ENCODE measurements at regions not wholly inside any gene's neighbourhood (a gene's known extent, or its start where the extent isn't known, plus 50 kb on each side); places are given as distances from the start of the nearest gene placed in this dataset.

GRCh38 chr2:48200620-48201293 lies 113.7 kb upstream of the FOXN2 start:
- TF ChIP-seq ISL1 (CRISPR knock-in tag; IDR thresholded peaks at IDR 0.05) = no peak
- no peak for TF ChIP-seq CREB5 (CRISPR knock-in tag; IDR thresholded peaks at IDR 0.05; ENCODE audit: low read depth)
- TF ChIP-seq PATZ1 (CRISPR knock-in tag; IDR thresholded peaks at IDR 0.05; ENCODE audit: borderline replicate concordance) = no peak
- TF ChIP-seq SNAI2 (CRISPR knock-in tag; IDR thresholded peaks at IDR 0.05) = no peak
- no peak for TF ChIP-seq RARB (CRISPR knock-in tag; IDR thresholded peaks at IDR 0.05)
- TF ChIP-seq OSR1 (CRISPR knock-in tag; IDR thresholded peaks at IDR 0.05) = no peak
- no peak for TF ChIP-seq ZFP3 (CRISPR knock-in tag; IDR thresholded peaks at IDR 0.05)
- no peak for TF ChIP-seq ZFP30 (CRISPR knock-in tag; IDR thresholded peaks at IDR 0.05)
- no peak for TF ChIP-seq ZNF565 (CRISPR knock-in tag; conservative IDR thresholded peaks at IDR 0.05; ENCODE audit: low read depth)
- TF ChIP-seq TOX (CRISPR knock-in tag; IDR thresholded peaks at IDR 0.05; ENCODE audit: borderline replicate concordance) = no peak
- no peak for TF ChIP-seq CSRNP3 (CRISPR knock-in tag; IDR thresholded peaks at IDR 0.05)
- no peak for TF ChIP-seq POU6F1 (CRISPR knock-in tag; IDR thresholded peaks at IDR 0.05; ENCODE audit: borderline replicate concordance, low read depth)
- TF ChIP-seq PPARA (CRISPR knock-in tag; IDR thresholded peaks at IDR 0.05; ENCODE audit: borderline replicate concordance) = no peak
